ENCODE measurements at regions not wholly inside any gene's neighbourhood (a gene's known extent, or its start where the extent isn't known, plus 50 kb on each side); places are given as distances from the start of the nearest gene placed in this dataset.

- TF ChIP-seq CTCF (IDR thresholded peaks at IDR 0.05) (no peak), POLR2A (IDR thresholded peaks at IDR 0.05) (no peak)
These were observed 302.9 kb upstream of the SPAG17 start for GRCh38 chr1:118487932-118488331.
